ENCODE measurements at regions not wholly inside any gene's neighbourhood (a gene's known extent, or its start where the extent isn't known, plus 50 kb on each side); places are given as distances from the start of the nearest gene placed in this dataset.

DNA sequence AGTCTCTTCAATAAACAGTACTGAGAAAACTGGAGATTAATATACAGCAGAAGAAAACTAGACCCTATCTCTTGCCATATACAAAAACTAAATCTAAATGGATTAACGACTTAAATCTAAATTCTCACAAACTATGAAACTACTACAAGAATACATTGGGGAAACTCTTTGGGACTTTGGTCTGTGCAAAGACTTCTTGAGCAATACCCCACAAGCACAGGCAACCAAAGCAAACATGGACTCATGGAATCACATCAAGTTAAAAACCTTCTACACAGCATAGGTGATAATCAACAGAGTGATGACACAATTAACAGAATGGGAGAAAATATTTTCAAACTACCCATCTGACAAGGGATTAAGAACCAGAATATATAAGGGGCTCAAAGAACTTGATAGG is 848.2 kb upstream of the NRXN1 start:
- TF ChIP-seq, protein P1, sequence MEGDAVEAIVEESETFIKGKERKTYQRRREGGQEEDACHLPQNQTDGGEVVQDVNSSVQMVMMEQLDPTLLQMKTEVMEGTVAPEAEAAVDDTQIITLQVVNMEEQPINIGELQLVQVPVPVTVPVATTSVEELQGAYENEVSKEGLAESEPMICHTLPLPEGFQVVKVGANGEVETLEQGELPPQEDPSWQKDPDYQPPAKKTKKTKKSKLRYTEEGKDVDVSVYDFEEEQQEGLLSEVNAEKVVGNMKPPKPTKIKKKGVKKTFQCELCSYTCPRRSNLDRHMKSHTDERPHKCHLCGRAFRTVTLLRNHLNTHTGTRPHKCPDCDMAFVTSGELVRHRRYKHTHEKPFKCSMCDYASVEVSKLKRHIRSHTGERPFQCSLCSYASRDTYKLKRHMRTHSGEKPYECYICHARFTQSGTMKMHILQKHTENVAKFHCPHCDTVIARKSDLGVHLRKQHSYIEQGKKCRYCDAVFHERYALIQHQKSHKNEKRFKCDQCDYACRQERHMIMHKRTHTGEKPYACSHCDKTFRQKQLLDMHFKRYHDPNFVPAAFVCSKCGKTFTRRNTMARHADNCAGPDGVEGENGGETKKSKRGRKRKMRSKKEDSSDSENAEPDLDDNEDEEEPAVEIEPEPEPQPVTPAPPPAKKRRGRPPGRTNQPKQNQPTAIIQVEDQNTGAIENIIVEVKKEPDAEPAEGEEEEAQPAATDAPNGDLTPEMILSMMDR (IDR thresholded peaks at IDR 0.05; ENCODE audit: insufficient read depth, low read length, poor library complexity, severe bottlenecking), result no peak
- no peak for TF ChIP-seq EZH2phosphoT487 (conservative IDR thresholded peaks at IDR 0.05; ENCODE audit: low read length)

Measured in SU-DHL-6 (cell line).